SH-SY5Y (cell line): ENCODE measurements at regions not wholly inside any gene's neighbourhood (a gene's known extent, or its start where the extent isn't known, plus 50 kb on each side); places are given as distances from the start of the nearest gene placed in this dataset.

Source experiments
- GATA2 ChIP-seq: IDR thresholded peaks from 2 replicates; pipeline ENCODE4 v1.6.1; 2011; ENCODE audit warnings: mild to moderate bottlenecking, low read depth, low read length
- GATA3 ChIP-seq: IDR thresholded peaks from 2 replicates; pipeline ENCODE4 v1.6.1; 2011; ENCODE audit warnings: low read depth, mild to moderate bottlenecking, low read length, moderate library complexity

- no peak for TF ChIP-seq GATA2
- TF ChIP-seq GATA3 = no peak
Measured at GRCh38 chr4:96742332-96743014, 902.6 kb downstream of the PDHA2 start.
